Bronchial epithelial cell (primary cell): ENCODE measurements at regions not wholly inside any gene's neighbourhood (a gene's known extent, or its start where the extent isn't known, plus 50 kb on each side); places are given as distances from the start of the nearest gene placed in this dataset.
A peak's percentile ranks its signal among the peaks of the same experiment; 100 is the strongest.
"Not testable (repeated sequence)": the region's sequence is repeated elsewhere in the genome, so short reads cannot be mapped to it uniquely, and the experiment has no call there.

Experiments
- DNase-seq: peaks from one replicate; pipeline ENCODE4 v3.0.0-alpha.2; 2010; ENCODE audit warnings: low read depth
- FAIRE-seq: peaks from 2 replicates; lab custom pipeline; 2011; peaks lifted over from hg19 to GRCh38; lab: Jason Lieb, UNC
- H3K27me3 ChIP-seq: 2 replicates; pipeline ENCODE4 v1.5.1; 2011; ENCODE audit warnings: low read length; ENCODE audit not compliant: control insufficient read depth, insufficient read depth
- H3K36me3 ChIP-seq: 2 replicates; pipeline ENCODE4 v1.5.1; 2011; ENCODE audit warnings: low read length; ENCODE audit not compliant: control insufficient read depth, insufficient read depth
- H3K4me3 ChIP-seq: 2 replicates; pipeline ENCODE4 v1.5.1; 2011; ENCODE audit warnings: mild to moderate bottlenecking, low read depth, low read length, control low read depth
- CTCF ChIP-seq: IDR thresholded peaks from 2 replicates; pipeline ENCODE4 v1.5.1; 2011; ENCODE audit warnings: mild to moderate bottlenecking, moderate library complexity, low read length, control low read depth, inconsistent platforms; ENCODE audit not compliant: insufficient read depth, severe bottlenecking

- Histone ChIP-seq H3K36me3 (no peaks in the 10 kb centered on the region), H3K27me3 (no peaks in the 10 kb centered on the region), H3K4me3 (no peak overlapping the region)
- no peak for TF ChIP-seq CTCF
- DNase-seq = no peak
- no peak for FAIRE-seq
Observed at GRCh38 chr1:244296447-244296846, 155.3 kb downstream of the ADSS2 start.

GRCh38 chr1:244297087-244297486, 154.6 kb downstream of the ADSS2 start:
- Histone ChIP-seq H3K36me3 (no peaks in the 10 kb centered on the region), H3K4me3 (no peak overlapping the region), H3K27me3 (no peaks in the 10 kb centered on the region)
- FAIRE-seq (no peak), DNase-seq (no peak)
- TF ChIP-seq CTCF = no peak

GRCh38 chr1:244297616-244298015, 154.1 kb downstream of the ADSS2 start:
- TF ChIP-seq CTCF = no peak
- no peaks in the 10 kb centered on the region for H3K27me3 ChIP-seq
- FAIRE-seq = no peak
- no peak overlapping the region for H3K4me3 ChIP-seq
- no peak for DNase-seq
- H3K36me3 ChIP-seq = no peaks in the 10 kb centered on the region

- H3K27me3 ChIP-seq, FAIRE-seq, DNase-seq, H3K36me3 ChIP-seq, H3K4me3 ChIP-seq: not testable (repeated sequence)
Observed at GRCh38 chr1:244300029-244300375, 151.7 kb downstream of the ADSS2 start.

- Histone ChIP-seq H3K27me3 (no peaks in the 10 kb centered on the region), H3K4me3 (no peak overlapping the region), H3K36me3 (no peaks in the 10 kb centered on the region)
- FAIRE-seq (no peak), DNase-seq (no peak)
- TF ChIP-seq CTCF = no peak
Observed at GRCh38 chr1:244301595-244302130, 150.0 kb downstream of the ADSS2 start.

- peak; percentile 88 for DNase-seq
Observed at GRCh38 chr1:244302876-244303609, 148.7 kb downstream of the ADSS2 start.

More at GRCh38 chr1:244302876-244303609, 148.7 kb downstream of the ADSS2 start:
- TF ChIP-seq CTCF = no peak
- FAIRE-seq = no peak
- Histone ChIP-seq H3K36me3 (no peaks in the 10 kb centered on the region), H3K27me3 (no peaks in the 10 kb centered on the region), H3K4me3 (no peak overlapping the region)
